MM.1S (cell line): ENCODE measurements at regions not wholly inside any gene's neighbourhood (a gene's known extent, or its start where the extent isn't known, plus 50 kb on each side); places are given as distances from the start of the nearest gene placed in this dataset.
"Not testable (repeated sequence)": the region's sequence is repeated elsewhere in the genome, so short reads cannot be mapped to it uniquely, and the experiment has no call there.

Source experiments
- DNase-seq: peaks from one replicate; pipeline ENCODE4 v3.0.0-alpha.2; 2015
- H2AFZ ChIP-seq: fragments of 300-600 bp; sonication (generic); 2 replicates; pipeline ENCODE4 v1.6.0; 2016; ENCODE audit warnings: antibody characterized with exemption, low read length
- H3F3A ChIP-seq: fragments of 300-600 bp; sonication (generic); 2 replicates; pipeline ENCODE4 v1.6.1; 2016; ENCODE audit warnings: mild to moderate bottlenecking, antibody characterized with exemption, low read length, moderate library complexity, mixed read lengths; ENCODE audit not compliant: insufficient read depth
- H3K27ac ChIP-seq: fragments of 300-600 bp; sonication (generic); 2 replicates; pipeline ENCODE4 v1.5.1; 2016; ENCODE audit warnings: mild to moderate bottlenecking, low read length
- H3K27me3 ChIP-seq: fragments of 300-600 bp; sonication (generic); replicated peaks from 2 replicates; pipeline ENCODE4 v1.6.0; 2016; ENCODE audit warnings: low read length; ENCODE audit not compliant: insufficient read depth
- H3K36me3 ChIP-seq: fragments of 300-600 bp; sonication (generic); replicated peaks from 2 replicates; pipeline ENCODE4 v1.6.1; 2016; ENCODE audit warnings: mild to moderate bottlenecking, low read length, mixed read lengths; ENCODE audit not compliant: insufficient read depth
- H3K4me1 ChIP-seq: fragments of 300-600 bp; sonication (generic); 2 replicates; pipeline ENCODE4 v1.6.1; 2016; ENCODE audit warnings: low read length, mixed read lengths
- H3K4me2 ChIP-seq: fragments of 300-600 bp; sonication (generic); 2 replicates; pipeline ENCODE4 v1.6.0; 2016; ENCODE audit warnings: low read depth, low read length
- H3K4me3 ChIP-seq: fragments of 300-600 bp; sonication (generic); 2 replicates; pipeline ENCODE4 v1.5.1; 2016; ENCODE audit warnings: low read length, mixed read lengths
- H3K79me2 ChIP-seq: fragments of 300-600 bp; sonication (generic); 2 replicates; pipeline ENCODE4 v1.6.1; 2016; ENCODE audit warnings: mixed run types, low read length, mixed read lengths
- H3K9ac ChIP-seq: fragments of 300-600 bp; sonication (generic); 2 replicates; pipeline ENCODE4 v1.6.1; 2016; ENCODE audit warnings: low read length, mixed read lengths
- H3K9me2 ChIP-seq: fragments of 300-600 bp; sonication (generic); replicated peaks from 2 replicates; pipeline ENCODE4 v1.6.1; 2016; ENCODE audit warnings: mild to moderate bottlenecking, low read length, mixed read lengths; ENCODE audit not compliant: insufficient read depth
- H3K9me3 ChIP-seq: fragments of 300-600 bp; sonication (generic); replicated peaks from 2 replicates; pipeline ENCODE4 v1.6.1; 2016; ENCODE audit warnings: mild to moderate bottlenecking, low read length, mixed read lengths; ENCODE audit not compliant: insufficient read depth
- H4K20me1 ChIP-seq: fragments of 300-600 bp; sonication (generic); 2 replicates; pipeline ENCODE4 v1.6.1; 2016; ENCODE audit warnings: mild to moderate bottlenecking, low read length, moderate library complexity, mixed read lengths; ENCODE audit not compliant: insufficient read depth
- EZH2 ChIP-seq: fragments of 300-600 bp; sonication (generic); optimal IDR thresholded peaks from 2 replicates; pipeline ENCODE3; 2017; ENCODE audit warnings: low read depth, mild to moderate bottlenecking, antibody characterized with exemption, low read length, mixed read lengths
- EZH2phosphoT487 ChIP-seq: fragments of 300-600 bp; sonication (generic); IDR thresholded peaks from 2 replicates; pipeline ENCODE4 v1.6.1; 2018; ENCODE audit warnings: antibody characterized with exemption, low read length
- TF ChIP-seq, protein P1 (sequence below): fragments of 300-600 bp; sonication (generic); IDR thresholded peaks from 2 replicates; pipeline ENCODE4 v1.5.1; 2016; ENCODE audit warnings: antibody characterized with exemption, low read length, mixed read lengths

DNA sequence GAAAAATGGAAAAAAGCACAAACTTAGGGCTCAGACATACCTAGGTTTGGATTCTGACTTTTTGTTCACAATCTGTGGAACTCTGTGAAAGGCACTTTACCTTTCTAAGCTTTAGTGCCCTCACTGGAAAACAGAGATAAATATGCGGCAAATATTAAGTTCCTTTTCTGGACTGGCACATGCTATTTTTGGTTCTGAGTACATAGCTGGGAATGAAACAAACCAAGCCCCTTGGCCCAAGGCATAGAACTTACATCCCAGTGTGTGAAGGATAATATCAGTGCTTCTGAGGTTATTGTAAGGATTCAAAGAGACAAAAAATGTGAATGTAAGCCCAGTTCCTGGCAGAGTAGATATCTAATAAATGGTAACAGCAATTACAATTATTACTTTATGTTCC, 227.5 kb downstream of the ADAMTS15 start:
- Histone ChIP-seq H3K9ac (no peak overlapping the region), H2AFZ (no peak overlapping the region), H3K79me2 (no peaks in the 10 kb centered on the region), H3K4me3 (no peak overlapping the region), H3K27ac (no peak overlapping the region), H3K4me1 (no peaks in the 10 kb centered on the region), H3F3A (no peaks in the 10 kb centered on the region), H3K4me2 (no peak overlapping the region), H3K27me3 (no peaks in the 10 kb centered on the region), H4K20me1 (no peaks in the 10 kb centered on the region), H3K9me2 (no peaks in the 10 kb centered on the region), H3K9me3 (no peaks in the 10 kb centered on the region), H3K36me3 (no peaks in the 10 kb centered on the region)
- DNase-seq: no peak
- no peak for TF ChIP-seq EZH2phosphoT487
- TF ChIP-seq EZH2: no peak
- TF ChIP-seq, protein P1, sequence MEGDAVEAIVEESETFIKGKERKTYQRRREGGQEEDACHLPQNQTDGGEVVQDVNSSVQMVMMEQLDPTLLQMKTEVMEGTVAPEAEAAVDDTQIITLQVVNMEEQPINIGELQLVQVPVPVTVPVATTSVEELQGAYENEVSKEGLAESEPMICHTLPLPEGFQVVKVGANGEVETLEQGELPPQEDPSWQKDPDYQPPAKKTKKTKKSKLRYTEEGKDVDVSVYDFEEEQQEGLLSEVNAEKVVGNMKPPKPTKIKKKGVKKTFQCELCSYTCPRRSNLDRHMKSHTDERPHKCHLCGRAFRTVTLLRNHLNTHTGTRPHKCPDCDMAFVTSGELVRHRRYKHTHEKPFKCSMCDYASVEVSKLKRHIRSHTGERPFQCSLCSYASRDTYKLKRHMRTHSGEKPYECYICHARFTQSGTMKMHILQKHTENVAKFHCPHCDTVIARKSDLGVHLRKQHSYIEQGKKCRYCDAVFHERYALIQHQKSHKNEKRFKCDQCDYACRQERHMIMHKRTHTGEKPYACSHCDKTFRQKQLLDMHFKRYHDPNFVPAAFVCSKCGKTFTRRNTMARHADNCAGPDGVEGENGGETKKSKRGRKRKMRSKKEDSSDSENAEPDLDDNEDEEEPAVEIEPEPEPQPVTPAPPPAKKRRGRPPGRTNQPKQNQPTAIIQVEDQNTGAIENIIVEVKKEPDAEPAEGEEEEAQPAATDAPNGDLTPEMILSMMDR: no peak

DNA sequence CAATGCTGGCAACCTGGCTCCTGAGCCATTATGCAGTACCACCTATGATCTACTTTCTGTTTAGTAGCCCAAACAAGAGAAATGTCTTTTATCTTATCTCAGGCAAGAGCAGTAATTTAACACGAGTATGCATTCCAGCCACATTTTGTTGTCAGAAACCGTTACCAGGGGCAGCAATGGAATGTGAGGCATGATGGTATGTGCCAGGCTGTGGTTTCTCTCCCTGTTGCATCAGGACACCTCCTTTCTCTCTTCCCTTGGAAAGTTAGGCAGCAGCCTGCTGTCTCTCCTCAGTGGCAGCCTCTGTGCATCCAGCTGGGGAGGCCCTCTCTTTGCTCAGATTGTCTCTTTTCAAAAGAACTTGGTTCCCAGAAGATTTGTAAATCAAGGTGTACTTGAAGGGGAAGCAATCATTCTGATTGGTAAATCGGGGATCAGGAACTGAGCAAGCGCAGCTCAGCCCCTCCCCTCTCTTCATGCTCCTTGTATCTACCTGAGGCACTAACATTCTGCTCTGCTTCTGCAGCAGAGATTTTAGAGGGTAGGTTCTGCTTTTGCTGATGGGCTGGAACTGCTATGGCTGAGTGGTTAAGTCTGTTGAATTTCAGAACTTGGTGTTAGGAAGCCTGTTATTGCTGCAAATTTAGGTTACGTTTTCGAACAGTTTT, 229.2 kb downstream of the ADAMTS15 start:
- Histone ChIP-seq H3K36me3 (no peaks in the 10 kb centered on the region), H3K4me2 (no peak overlapping the region), H3K27ac (no peak overlapping the region), H4K20me1 (no peaks in the 10 kb centered on the region), H2AFZ (no peak overlapping the region), H3K9me2 (no peaks in the 10 kb centered on the region), H3K4me3 (no peak overlapping the region), H3K79me2 (no peaks in the 10 kb centered on the region), H3K27me3 (no peaks in the 10 kb centered on the region), H3K9me3 (no peaks in the 10 kb centered on the region), H3K4me1 (peaks cover 9% of the 10 kb centered on the region; the same call in 1 of the 2 replicates), H3K9ac (no peak overlapping the region), H3F3A (0 out of 2 replicates have a peak, but pooled peaks cover under 1% of the 10 kb centered on the region)
- no peak for DNase-seq
- TF ChIP-seq EZH2phosphoT487 (no peak), EZH2 (no peak)
- TF ChIP-seq, protein P1: no peak

DNA sequence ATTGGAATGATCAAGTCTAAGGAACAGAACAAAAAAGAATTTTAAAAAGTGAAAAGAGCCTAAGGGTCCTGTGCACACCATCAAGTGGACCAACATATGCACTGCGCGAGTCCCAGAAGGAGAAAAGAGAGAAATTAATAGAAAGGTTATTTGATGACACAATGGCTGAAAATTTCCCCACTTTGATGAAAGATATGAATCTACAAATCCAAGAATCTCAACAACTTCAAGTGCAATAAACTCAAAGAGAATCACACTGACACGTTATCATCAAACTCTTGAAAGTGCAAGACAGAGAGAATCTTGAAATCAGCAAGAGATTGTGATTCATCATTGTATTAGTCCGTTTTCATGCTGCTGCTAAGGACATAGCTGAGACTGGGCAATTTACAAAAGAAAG, 230.8 kb downstream of the ADAMTS15 start:
- TF ChIP-seq, protein P1: no peak
- TF ChIP-seq EZH2phosphoT487 (no peak), EZH2 (no peak)
- no peak for DNase-seq
- H3K4me1 ChIP-seq: peaks cover 15% of the 10 kb centered on the region; the same call in 1 of the 2 replicates
- no peak overlapping the region for H3K9ac ChIP-seq
- no peak overlapping the region for H3K27ac ChIP-seq
- H3K9me3 ChIP-seq: no peaks in the 10 kb centered on the region
- no peak overlapping the region for H3K4me2 ChIP-seq
- no peak overlapping the region for H2AFZ ChIP-seq
- H4K20me1 ChIP-seq: no peaks in the 10 kb centered on the region
- H3K27me3 ChIP-seq: no peaks in the 10 kb centered on the region
- H3K9me2 ChIP-seq: no peaks in the 10 kb centered on the region
- no peaks in the 10 kb centered on the region for H3K79me2 ChIP-seq
- H3K36me3 ChIP-seq: no peaks in the 10 kb centered on the region
- no peak overlapping the region for H3K4me3 ChIP-seq
- H3F3A ChIP-seq: 0 out of 2 replicates have a peak, but pooled peaks cover 3% of the 10 kb centered on the region

DNA sequence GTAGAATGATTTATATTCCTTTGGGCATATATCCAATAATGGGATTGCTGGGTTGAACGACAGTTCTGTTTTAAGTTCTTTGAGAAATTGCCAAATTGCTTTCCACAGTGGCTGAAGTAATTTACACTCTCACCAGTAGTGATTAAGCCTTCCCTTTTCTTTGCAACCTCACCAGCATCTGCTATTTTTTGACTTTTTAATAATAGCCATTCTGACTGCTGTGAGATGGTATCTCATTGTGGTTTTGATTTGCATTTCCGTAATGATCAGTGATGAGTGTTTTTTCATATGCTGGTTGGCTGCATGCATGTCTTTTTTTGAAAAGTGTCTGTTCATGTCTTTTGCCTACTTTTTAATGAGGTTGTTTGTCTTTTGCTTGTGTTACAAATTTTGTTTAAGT, 233.8 kb downstream of the SNX19 start:
- H3K27me3 ChIP-seq, H3K9me2 ChIP-seq, H3K9ac ChIP-seq, H4K20me1 ChIP-seq, H3F3A ChIP-seq, H3K9me3 ChIP-seq, H3K36me3 ChIP-seq, H3K79me2 ChIP-seq, H3K4me3 ChIP-seq, H2AFZ ChIP-seq: not testable (repeated sequence)
- peak overlapping the region; percentile 15; the same call in 1 of the 2 replicates for H3K4me2 ChIP-seq
- DNase-seq: peak; percentile 59
- H3K4me1 ChIP-seq: peaks cover 15% of the 10 kb centered on the region; the same call in 1 of the 2 replicates
- H3K27ac ChIP-seq: peak overlapping the region; percentile 17; the same call in 1 of the 2 replicates
